OCI-LY7 (cell line): ENCODE measurements at regions not wholly inside any gene's neighbourhood (a gene's known extent, or its start where the extent isn't known, plus 50 kb on each side); places are given as distances from the start of the nearest gene placed in this dataset.

Experiments used
- CTCF ChIP-seq: fragments of 200-600 bp; sonication (generic); conservative IDR thresholded peaks from 2 replicates; pipeline ENCODE4 v1.5.1; 2014; ENCODE audit warnings: mild to moderate bottlenecking, antibody characterized with exemption, low read length, moderate library complexity, mixed read lengths
- EZH2phosphoT487 ChIP-seq: fragments of 200-600 bp; sonication (generic); IDR thresholded peaks from 2 replicates; pipeline ENCODE4 v1.6.1; 2018; ENCODE audit warnings: low read depth, borderline replicate concordance, mild to moderate bottlenecking, mixed run types, antibody characterized with exemption, low read length, moderate library complexity, mixed read lengths

GRCh38 chr2:196442211-196442610 lies 197.3 kb upstream of the CCDC150 start:
- TF ChIP-seq CTCF (no peak), EZH2phosphoT487 (no peak)
